GM12891 (cell line): ENCODE measurements at regions not wholly inside any gene's neighbourhood (a gene's known extent, or its start where the extent isn't known, plus 50 kb on each side); places are given as distances from the start of the nearest gene placed in this dataset.

Source experiments
- PAX5 ChIP-seq: IDR thresholded peaks from 2 replicates; pipeline ENCODE4 v1.6.1; 2011; ENCODE audit warnings: low read length, moderate library complexity, mild to moderate bottlenecking; ENCODE audit not compliant: insufficient read depth, severe bottlenecking
- POLR2A ChIP-seq: IDR thresholded peaks from 2 replicates; pipeline ENCODE4 v1.6.1; 2011; ENCODE audit warnings: low read depth, low read length, control low read depth
- POLR2AphosphoS5 ChIP-seq: IDR thresholded peaks from 2 replicates; pipeline ENCODE4 v1.6.1; 2011; ENCODE audit warnings: low read depth, low read length, control low read depth
- POU2F2 ChIP-seq: IDR thresholded peaks from 2 replicates; pipeline ENCODE4 v1.6.1; 2011; ENCODE audit warnings: low read depth, mild to moderate bottlenecking, control low read depth, low read length, moderate library complexity
- SPI1 ChIP-seq: IDR thresholded peaks from 2 replicates; pipeline ENCODE4 v1.6.1; 2011; ENCODE audit warnings: low read depth, low read length, control low read depth
- TAF1 ChIP-seq: IDR thresholded peaks from 2 replicates; pipeline ENCODE4 v1.6.1; 2011; ENCODE audit warnings: low read depth, low read length, control low read depth

- TF ChIP-seq POLR2AphosphoS5 (no peak), POLR2A (no peak), TAF1 (no peak), POU2F2 (no peak), PAX5 (no peak), SPI1 (no peak)
Observed at GRCh38 chr4:10259976-10260375, 143.4 kb upstream of the WDR1 start.
